ENCODE measurements at regions not wholly inside any gene's neighbourhood (a gene's known extent, or its start where the extent isn't known, plus 50 kb on each side); places are given as distances from the start of the nearest gene placed in this dataset.
A peak's percentile ranks its signal among the peaks of the same experiment; 100 is the strongest.

DNA sequence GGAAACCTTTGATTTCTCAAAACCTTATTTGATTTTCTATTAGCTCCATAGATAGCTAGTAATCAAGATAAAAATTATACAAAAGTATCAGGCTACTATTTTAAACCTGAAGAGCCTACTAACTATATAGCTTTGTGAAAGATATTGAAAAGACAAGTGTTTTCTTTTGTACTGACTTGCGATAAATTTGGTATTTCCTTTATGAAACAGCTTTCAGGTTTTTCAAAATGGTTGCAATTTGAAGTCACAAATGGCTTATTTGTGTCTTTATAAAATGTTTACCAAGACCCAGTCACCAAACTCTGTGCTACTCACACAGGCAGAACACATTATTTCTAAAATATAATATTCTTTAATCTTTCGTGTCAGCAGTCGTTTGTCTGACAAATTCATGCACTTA lies 167.5 kb upstream of the ALCAM start:
- no peak for DNase-seq

DNA sequence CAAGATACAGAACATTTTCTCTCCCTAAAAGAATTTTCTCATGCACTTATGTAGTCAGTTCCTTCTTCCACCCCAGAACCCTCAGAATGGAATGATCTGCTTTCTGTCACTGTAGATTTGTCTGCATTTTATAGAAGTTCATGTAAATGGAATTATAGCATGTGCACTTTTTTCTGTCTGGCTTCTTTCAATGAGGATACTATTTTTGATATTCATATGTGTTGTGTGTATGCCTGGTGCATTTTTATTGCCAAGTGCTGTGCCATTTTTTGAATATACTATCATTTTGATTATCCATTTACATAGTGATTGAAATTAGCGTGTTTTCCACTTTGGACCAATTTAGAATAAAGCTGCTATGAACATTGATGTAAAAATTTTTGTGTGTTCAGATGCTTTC lies 156.6 kb upstream of the ALCAM start:
- no peak for DNase-seq

DNA sequence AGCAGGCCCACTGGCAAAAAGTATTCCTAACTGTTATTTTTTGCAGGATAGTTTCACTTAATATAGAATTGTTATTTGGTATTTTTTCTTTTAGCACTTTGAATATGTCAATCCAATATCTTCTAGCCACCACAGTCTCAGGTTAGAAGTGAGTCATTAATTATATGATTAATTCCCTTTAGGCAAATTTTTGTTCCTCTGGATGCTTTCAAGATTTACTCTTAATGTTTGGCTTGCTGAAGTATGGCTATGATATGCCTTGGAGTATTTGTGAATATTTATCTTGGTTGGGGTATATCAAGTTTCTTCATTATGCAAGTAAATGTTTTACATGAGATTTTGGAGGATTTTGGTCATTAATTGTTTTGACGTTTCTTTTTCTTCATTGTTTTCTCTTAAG lies 152.1 kb upstream of the ALCAM start:
- no peak for DNase-seq

DNA sequence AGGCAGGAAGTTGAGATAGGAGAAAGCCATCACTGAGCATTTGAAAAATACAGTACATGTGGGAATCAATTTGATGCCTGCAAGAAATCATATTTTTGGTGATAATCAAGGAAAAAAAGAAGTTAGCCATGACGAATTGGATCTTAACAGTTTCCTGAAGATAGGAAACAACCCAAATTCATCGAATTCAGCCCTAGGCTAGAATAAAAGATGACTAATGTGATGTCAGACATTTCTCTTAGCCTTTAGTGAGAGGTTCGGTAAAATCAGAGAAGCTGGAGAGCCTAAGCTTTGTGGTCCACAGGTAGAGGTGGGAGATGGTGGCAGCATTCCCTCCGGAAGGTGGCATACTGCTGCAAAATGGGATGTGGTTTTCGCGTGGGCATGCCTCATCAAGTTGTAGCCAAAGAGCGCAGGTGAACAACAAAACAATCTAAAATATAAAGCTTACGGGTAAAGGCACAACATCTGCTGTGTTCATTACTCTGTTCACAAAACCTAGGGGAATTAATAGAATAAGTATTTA lies 144.1 kb upstream of the ALCAM start:
- no peak for DNase-seq

DNA sequence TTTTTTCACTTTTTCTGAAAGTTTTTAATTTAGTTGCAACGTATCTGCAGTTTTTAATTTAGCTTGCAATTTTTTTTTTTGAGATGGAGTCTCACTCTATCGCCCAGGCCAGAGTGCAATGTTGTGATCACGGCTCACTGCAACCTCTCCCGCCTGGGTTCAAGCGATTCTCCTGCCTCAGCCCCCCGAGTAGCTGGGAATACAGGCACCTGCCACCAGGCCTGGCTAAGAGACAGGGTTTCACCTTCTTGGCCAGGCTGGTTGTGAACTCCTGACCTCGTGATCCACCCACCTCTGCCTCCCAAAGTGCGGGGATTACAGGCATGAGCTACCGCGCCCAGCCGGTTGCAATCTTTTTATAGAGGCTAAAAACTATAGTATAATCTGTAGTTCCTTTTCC lies 142.9 kb upstream of the ALCAM start:
- no peak for DNase-seq

DNA sequence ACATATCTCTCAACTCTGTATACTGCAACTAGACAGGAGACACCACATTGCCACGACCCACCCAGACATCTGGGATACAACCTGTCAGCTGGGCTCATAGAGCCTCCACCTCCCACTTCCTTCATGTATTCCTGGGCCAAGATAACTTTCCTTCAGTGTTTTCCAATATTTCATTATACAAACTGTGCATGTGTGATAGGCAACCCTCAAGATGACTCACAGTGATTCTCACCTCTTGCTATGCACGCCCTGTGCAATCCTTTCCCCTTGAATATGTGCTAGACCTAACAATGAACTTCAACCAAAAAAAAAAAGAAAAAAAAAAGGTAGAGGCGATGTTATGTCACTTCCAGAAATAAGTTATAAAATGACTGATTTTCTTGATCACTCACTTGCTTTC lies 138.0 kb upstream of the ALCAM start:
- no peak for DNase-seq

DNA sequence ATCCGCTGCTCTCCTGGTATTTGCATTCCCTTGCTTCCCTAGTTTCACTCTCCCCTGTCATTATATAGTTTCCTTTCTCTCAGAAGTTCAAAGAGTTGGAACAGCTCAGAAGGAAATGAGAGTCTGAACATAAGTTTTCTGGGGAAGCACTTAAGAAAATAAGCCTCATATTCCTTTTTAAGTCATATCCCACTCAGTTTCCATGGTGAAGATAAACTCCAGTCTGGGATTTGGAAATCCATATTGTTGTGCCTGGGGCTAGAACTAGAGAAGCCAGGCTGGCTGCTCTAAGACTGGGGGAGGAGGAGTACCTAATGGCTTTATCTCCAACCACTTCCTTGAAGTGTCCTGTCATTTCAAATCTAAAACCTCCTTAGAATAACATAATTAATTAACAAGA lies 134.2 kb upstream of the ALCAM start:
- peak; percentile 9 for DNase-seq

DNA sequence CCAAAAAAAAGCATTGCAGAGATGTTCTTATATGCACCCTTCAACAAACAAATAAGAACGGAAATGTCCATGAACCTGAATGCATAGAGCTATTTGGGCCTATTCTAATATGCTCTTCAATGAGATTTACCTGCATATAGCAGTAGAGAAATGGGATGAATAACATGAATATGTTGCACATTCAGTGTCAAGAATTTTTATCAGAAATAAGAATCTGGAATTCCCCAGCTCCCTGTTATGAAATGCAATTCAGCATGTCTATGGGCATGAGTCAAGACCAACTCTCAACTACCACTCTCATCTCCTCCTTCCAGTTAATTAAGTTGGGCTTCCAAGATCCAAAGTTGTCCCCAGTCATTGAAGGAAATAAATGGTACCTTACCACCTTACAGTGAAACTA lies 133.7 kb upstream of the ALCAM start:
- DNase-seq: no peak

DNA sequence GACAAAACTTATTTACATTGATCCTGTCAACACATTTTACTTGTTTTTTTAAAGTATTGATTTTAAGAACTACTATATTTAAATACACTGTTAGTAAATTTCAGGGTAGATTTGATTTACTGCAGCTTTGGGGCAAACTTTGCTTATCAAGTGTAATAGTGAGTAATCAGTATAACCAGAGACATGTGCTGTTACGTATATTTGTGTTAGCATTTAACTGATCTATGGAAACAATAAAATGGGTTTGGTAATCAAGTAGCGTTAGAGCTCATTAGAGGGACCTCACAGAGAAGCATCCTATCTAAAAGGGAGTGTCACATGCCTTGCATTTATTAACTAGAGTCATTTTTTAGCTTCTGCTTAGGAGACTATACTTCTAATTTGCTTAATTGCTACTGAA lies 131.5 kb upstream of the ALCAM start:
- no peak for DNase-seq

DNA sequence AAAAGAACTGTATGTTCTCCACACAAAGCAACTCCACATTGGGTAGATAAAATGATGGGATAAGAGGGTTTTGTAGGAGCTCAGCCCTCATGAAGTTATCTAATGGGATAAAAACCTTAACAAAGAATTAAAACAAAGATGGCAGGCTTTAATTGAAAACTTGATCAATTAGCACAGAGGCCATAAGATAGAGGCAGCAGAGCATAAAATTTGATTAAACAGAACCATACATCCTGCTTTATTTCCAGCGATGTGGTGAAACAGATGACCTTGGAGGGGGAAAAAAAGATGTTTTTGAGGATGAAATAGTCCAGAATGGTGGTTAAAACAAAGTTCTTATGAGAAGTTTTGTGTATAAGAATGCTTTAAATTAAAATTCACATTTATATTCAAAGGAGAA lies 130.9 kb upstream of the ALCAM start:
- DNase-seq: no peak

DNA sequence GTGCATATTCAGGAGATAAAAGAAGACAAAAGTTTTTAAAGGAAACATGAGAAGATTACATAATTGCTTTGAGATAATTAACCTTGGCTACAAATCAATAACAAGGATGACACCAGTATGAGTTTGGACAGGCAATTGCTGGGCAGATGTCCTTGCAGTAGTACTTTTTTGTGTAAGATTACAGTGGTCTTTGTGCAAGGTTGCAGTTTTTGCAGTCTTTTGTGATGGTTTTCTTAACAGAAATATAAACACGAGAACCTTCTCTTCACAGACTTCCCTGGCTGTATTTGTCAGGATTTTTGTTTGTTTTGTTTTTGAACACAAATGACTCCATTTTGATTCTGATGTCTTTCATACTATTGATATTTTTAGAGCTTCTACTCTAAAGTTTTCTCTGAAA lies 128.3 kb upstream of the ALCAM start:
- no peak for DNase-seq

DNA sequence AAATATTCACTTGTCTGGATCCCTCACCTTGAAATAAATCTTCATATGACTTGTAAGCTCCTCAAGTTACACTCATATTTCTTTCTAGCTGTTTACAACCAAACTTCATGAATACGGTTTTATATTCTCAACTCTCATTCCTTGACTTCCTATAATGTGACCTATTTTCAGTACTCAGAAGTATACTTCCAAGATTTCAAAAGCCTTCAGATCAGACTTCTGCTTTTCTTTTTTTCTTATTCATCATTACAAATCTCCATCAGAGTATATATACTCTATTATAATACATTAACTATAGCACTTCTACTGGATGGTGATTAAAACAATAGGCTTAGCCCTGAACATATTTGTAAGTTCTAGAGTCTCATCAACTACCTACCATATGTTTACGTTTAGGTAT lies 123.6 kb upstream of the ALCAM start:
- DNase-seq: no peak

DNA sequence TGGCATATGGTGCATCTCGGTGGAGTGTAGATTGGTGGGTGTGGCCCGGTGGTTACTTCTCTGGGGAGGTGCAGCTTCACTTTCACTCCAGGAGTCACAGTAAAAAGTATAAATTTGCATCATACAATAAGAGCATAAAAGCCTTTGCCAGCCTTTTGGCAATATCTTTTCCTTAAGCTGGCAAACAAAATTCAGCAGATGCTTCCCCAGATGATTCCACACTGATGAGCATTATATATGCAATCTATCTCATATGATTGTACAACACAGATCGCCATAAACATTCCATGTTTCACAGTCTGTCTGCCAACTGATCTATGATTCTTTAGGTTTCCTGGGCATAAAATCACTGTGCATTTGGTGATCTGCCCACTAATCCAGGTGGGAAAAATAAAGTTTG lies 120.2 kb upstream of the ALCAM start:
- no peak for DNase-seq

DNA sequence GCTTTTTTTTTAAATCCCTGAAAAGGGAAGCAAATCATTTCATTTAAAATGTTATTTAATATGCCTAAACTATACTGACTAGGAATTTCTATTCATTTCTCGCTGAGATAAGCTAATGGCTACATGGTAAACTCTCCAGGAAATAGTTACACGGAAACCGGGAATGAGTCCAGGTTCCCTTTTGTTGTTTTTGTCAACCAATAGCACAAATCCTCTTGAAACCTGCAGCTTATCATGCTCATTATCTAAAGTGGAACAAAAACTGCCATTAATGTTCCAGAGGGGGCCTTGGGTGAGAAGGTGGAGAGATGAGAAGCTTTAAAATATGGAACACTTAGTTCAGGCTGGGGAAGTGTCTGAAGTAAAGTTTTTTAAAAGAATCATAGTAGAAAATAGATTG lies 113.5 kb upstream of the ALCAM start:
- DNase-seq: no peak

DNA sequence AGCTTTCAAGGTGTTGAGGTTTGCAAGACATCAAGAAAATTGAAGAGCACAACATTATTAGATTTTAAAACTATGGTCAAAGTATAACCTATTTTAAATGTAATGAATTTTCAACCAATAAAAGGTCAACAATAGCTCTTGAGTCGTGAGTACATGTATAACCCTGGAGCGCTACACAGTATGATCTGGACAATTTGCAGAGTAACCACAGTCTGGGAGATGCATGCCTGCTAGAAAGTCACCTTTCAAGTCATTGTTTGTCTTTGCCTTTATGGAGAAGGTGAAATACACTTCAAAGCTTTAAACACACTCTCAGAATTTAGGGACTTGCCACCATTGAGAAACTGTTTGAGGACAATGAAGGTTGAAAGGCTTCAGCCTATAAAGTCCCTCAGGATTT lies 112.6 kb upstream of the ALCAM start:
- no peak for DNase-seq

DNA sequence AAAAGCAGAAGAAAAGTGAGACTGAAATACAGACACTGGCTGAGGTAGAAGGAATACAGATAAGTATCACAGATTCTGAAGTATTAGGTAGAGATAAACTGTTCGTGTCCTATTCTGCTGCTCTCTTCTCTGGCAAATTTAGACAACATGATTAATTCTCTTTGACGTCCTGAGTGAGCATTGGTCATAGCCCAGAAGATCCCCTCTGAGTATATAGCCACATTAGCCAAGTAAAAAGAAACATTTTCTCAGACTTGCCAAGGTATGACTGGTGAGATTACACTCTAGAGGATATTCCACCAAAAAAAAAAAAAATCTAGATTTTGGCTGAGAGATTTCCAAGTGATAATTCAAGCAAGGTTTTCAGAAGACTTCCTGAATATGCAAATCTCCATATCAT lies 111.4 kb upstream of the ALCAM start:
- DNase-seq: no peak

DNA sequence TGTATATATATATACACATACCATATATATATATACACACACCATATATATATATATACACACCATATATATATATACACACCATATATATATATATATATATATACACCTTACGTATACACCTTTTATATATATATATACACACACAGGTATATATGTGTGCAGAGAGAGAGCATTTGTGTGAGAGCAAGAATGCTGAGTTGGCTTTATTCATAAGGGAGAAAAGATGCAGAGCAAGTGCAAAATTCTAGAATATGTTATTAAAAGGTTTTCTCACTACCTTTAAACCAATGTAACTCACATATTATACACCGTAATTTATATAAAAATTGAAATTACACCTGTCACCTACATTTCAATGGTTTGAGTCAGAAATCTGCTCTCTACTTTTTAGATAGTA lies 107.2 kb upstream of the ALCAM start:
- no peak for DNase-seq

DNA sequence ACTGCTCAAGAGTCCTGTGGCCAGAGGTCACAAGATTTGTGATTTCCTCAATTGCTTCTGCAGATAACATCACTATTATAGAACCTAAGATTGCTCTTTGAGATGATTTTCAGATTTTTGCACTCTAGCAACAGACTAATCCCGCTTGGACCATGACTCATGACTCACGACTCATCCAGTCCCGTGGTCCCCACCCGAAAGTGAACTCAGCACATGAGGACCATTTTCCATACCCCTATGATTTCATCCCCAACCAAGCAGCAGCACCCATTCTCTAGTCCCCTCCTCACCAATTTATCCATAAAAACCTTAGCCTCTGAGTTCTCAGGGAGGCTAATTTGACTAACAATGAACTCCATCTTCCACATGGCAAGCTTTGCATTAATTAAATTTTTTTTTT lies 106.3 kb upstream of the ALCAM start:
- DNase-seq: no peak

DNA sequence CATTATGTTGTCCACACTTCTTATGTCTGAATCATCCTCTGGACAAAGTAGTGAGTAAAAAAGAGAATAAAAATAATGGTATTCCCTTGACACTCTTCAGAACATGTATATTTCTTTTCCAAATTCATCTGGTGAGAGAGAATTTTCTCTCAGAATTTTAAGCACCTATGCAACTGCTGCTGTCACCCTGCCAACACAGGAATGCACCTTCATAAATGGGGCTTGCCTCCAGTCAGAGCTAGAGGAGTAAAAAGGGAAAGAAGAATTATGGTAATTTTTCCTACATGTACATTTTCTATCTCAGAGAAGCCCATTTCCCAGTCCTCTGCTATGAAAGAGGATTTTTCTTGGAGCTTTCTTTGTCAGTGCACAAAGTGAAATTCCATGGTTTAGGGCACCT lies 92.2 kb upstream of the ALCAM start:
- no peak for DNase-seq

DNA sequence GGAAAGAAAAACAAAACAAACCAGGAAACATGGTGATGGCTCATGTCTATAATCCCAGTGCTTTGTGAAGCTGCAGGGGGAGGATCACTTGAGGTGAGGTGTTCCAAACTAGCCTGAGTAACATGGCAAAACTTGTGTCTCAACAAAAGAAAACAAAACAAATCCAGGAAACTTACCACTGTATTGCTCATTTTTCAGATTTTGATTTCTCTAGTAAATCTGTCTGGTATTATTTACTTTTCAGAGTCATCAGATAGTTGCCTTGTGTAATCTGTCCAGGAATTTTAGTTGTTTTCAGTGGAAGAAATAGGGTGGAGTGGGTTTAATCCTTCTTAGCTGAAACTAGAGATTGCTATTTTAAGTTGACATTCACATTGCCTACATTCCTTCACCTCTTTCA lies 91.8 kb upstream of the ALCAM start:
- DNase-seq: no peak

DNA sequence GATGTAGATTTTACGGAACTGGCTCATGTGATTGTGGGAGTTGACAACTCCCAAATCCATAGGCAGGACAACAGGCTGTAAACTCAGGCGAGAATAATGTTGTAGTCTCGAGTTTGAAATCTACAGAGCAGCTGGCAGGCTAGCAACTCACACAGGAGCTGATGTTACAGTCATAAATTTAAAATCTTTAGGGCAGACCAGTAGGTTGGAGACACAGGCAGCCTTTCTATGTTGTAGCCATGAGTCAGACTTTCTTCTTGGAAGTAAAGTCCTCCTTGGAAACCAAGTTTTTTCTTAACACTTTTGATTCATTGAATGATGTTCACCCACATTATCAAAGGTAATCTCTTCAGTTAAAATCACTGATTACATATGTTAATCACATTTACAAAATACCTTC lies 89.1 kb upstream of the ALCAM start:
- no peak for DNase-seq

DNA sequence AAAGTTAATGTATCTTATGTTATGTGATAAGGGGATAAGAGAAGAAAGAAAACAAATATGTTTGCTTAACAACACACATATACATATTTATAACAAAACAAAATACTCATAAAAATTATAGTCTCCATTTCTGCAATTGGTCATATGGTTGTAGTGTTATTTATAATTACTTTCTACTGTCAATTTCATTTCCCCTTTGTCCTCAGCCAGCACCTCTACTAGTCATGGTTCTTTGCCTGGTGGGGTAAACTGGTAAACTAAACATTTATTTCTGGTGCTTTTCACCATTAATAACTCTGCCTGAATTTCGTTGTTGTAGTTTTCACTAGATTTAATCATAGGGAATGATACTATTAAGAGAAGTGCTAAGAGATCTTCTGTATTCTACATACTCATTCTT lies 88.0 kb upstream of the ALCAM start:
- DNase-seq: no peak

DNA sequence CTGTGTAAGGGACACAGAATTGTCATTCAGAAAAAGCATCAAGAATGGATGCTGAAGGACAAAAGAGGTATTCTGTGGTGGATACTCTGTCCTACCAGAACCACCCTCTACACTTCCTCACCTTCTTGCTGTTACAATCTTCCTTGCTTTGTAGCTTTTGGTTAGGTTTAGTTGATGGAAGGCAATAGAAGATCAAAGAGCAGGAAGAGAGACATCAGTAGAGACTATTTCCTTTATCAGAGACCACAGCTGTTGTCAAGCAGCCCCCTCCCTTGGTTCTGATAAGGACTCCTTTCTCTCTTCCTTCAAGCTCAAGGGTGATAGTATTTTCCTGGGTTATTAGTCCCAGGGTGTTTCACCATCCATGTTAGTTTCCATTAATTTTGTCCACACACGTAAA lies 84.7 kb upstream of the ALCAM start:
- no peak for DNase-seq

DNA sequence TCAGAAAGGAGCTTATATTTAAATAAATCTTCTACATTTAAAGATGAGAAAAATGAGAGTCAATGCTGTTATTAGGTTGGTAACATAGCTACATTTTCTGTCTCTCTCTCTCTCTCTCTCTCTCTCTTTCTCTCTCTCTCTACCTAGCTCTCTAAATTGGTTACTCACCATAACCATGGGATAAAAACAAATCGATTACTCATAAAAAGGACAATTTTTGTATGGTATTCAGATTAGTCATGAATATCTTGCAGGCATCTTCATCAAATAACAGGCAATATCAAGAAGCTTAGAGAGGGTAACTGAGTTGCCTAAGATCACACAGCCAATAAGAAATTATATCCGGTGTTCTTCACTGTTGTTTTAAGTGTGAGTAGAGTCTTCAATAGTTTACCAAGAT lies 81.8 kb upstream of the ALCAM start:
- no peak for DNase-seq

DNA sequence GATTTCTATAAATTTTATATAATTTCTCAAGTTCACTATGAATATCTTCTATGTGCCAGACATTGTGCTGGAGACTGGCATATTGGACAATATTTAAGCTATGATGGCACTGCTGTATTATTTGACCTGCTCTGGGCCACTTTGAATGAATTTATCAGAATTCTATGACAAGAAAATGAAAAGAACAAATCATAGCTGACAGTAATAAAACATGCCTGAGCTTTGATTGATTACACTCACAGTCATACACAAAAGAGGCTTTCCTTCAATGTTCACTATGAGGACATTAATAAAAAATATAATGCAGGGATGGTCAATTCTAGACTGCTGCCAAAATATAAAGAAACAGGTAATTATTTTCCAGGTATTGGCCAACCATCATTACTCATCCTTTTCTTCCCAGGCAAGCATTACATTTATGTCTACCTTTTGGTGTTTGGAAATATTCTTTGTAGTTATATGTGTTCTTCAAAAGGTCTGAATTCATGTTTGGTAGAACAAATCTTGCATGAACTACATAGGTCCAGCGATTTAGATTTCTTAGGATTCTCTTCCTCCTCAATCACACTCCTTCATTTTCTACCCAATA lies 81.0 kb upstream of the ALCAM start:
- no peak for DNase-seq
